ENCODE measurements at regions not wholly inside any gene's neighbourhood (a gene's known extent, or its start where the extent isn't known, plus 50 kb on each side); places are given as distances from the start of the nearest gene placed in this dataset.

DNA sequence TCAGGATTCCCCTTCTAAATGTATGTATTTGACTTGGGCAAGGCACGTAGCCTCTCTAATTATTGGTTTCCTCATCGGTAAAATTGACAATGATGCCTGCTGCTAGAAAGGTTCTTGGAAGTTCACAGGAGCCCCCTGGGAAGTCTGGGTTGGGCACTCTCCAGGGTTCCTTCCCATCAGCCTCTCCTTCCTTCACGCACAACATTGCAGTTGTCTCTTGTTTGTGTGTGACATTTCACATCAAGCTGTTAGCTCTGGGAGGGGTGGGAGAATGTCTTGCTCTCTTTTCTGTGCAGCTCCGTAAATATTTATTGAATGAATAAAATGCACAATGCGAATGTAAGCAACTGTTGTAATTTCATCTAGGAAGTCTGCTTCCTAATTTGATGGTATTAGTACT is 153.2 kb upstream of the PRICKLE1 start:
- H3K4me3 ChIP-seq (replicated peaks; ENCODE audit: low read depth, low read length), result no peak overlapping the region
- no peak for DNase-seq (ENCODE audit: extremely low read depth, low read depth)
- TF ChIP-seq, protein P1, sequence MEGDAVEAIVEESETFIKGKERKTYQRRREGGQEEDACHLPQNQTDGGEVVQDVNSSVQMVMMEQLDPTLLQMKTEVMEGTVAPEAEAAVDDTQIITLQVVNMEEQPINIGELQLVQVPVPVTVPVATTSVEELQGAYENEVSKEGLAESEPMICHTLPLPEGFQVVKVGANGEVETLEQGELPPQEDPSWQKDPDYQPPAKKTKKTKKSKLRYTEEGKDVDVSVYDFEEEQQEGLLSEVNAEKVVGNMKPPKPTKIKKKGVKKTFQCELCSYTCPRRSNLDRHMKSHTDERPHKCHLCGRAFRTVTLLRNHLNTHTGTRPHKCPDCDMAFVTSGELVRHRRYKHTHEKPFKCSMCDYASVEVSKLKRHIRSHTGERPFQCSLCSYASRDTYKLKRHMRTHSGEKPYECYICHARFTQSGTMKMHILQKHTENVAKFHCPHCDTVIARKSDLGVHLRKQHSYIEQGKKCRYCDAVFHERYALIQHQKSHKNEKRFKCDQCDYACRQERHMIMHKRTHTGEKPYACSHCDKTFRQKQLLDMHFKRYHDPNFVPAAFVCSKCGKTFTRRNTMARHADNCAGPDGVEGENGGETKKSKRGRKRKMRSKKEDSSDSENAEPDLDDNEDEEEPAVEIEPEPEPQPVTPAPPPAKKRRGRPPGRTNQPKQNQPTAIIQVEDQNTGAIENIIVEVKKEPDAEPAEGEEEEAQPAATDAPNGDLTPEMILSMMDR (IDR thresholded peaks at IDR 0.05; ENCODE audit: low read depth, low read length, missing control alignments), result no peak

DNA sequence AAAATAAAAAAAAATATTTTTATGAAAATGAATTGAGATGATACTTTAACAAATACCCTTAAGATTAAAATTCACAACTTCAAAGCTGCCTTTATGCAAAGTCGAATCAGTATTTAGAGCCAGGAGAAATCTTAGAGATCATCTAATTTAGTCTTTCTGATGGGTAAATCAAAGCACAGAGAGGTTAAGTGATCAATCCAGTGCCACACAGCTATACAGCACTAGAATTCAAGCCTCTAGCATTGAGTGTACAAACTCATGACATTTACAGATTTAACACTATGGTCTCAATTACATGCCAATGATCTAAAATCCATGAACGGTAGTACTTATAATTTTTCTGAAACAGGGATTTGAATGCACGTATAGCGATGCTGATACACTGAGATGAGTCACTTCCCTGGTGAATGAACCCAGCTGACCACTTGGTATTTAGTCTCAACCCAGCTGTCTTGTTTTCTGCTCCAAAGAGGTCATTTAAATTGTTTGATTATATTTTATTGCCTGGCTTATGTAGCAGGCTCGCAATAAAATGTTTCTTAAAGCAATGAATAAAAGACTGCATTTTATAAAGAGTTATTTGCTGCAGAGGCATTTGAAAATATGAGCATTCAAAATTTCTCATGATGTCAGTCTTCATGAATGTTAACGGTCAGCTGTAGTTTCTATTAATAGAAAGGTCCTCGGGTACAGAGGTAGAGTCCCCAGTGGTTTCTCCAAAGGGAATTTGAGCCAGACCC is 152.4 kb upstream of the PRICKLE1 start:
- H3K4me3 ChIP-seq (replicated peaks; ENCODE audit: low read depth, low read length), result no peak overlapping the region
- TF ChIP-seq, protein P1 (IDR thresholded peaks at IDR 0.05; ENCODE audit: low read depth, low read length, missing control alignments), result no peak
- DNase-seq (ENCODE audit: extremely low read depth, low read depth), result peak; percentile 46

DNA sequence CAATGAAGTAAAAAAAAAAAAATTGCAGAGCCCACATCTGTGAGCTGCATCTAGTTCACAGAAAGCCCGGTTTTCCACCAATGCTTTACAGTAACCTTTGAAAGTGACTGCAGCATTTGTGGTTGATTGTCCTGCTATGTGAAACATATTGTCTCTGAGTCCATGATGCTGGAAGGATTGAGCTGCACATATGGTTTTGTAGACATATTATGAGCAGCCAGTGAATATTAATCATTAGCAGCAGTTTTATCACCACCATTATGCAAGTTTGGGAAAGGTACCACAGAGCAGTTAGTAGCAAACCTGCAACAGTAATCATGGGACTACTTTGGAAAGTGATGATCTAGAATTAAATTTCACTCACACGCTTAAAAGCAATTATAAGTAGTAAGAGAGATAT is 151.5 kb upstream of the PRICKLE1 start:
- no peak overlapping the region for H3K4me3 ChIP-seq (replicated peaks; ENCODE audit: low read depth, low read length)
- no peak for DNase-seq (ENCODE audit: extremely low read depth, low read depth)
- TF ChIP-seq, protein P1 (IDR thresholded peaks at IDR 0.05; ENCODE audit: low read depth, low read length, missing control alignments), result no peak

DNA sequence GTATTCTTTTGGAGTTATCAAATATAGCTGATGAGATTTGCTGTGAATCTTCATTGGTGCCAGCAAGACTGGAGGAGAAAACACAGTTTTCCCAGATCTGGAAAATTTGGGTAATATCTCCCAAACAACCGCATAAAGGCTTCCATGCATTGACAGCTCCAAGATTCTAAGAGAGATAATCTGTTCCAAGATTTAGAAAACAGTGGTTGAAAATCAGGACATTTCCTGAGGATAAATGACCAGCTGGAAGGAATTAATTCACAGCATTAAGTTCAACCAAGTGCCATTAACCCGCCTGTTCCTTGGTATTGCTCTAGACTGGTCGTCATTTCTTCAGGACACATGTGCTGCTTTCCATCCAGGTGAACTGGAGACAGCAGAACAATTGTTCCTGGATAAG is 147.9 kb upstream of the PRICKLE1 start:
- H3K4me3 ChIP-seq (replicated peaks; ENCODE audit: low read depth, low read length), result no peak overlapping the region
- TF ChIP-seq, protein P1 (IDR thresholded peaks at IDR 0.05; ENCODE audit: low read depth, low read length, missing control alignments), result no peak
- no peak for DNase-seq (ENCODE audit: extremely low read depth, low read depth)

DNA sequence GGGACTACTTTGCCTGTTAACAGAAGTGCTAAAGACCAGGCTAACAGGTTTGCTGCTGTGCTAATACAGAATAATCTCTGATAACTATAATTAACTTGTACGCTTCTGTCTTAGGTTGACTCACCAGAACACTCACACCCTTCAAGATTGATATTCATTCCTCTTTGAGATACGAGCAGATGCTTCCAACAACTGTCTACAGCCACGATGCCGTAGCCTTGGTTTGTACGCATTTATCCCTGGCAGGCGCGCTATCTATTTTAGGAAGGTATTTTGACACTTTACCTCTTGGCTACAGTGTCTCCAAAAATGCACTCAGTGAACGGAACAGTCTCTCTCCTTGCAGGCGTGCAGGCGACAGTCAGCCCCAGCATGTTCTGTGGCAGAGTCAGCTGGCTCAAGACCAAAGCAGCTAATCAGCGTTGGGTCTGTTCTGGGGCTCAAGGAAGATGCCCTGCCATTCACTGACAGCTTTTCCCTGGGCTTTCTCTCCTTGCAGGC is 146.4 kb upstream of the PRICKLE1 start:
- no peak for DNase-seq (ENCODE audit: extremely low read depth, low read depth)
- TF ChIP-seq, protein P1 (IDR thresholded peaks at IDR 0.05; ENCODE audit: low read depth, low read length, missing control alignments), result no peak
- no peak overlapping the region for H3K4me3 ChIP-seq (replicated peaks; ENCODE audit: low read depth, low read length)

DNA sequence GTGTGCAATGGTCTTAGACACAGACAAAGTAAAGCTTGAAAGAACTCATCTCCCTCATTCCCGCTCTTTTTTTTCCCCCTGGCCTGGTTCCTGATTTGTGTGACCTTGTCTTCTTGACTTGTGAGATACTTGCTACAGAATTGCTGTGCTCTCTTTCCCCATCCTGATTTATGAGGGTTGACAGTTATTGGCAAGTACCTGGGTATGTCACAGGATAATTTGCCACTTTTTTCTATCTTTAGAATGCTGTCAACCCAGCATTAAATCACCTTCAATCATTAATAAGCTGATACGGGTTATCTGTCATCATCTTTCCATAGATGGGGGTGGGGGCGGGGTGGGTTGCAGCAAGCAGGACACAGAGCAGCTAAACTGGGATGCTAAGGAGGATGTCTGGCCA is 144.4 kb upstream of the PRICKLE1 start:
- no peak overlapping the region for H3K4me3 ChIP-seq (replicated peaks; ENCODE audit: low read depth, low read length)
- TF ChIP-seq, protein P1 (IDR thresholded peaks at IDR 0.05; ENCODE audit: low read depth, low read length, missing control alignments), result no peak
- no peak for DNase-seq (ENCODE audit: extremely low read depth, low read depth)
